ENCODE measurements at regions not wholly inside any gene's neighbourhood (a gene's known extent, or its start where the extent isn't known, plus 50 kb on each side); places are given as distances from the start of the nearest gene placed in this dataset.

- no peak overlapping the region for H3K4me3 ChIP-seq (ENCODE audit: low read length)
- H3K9ac ChIP-seq (ENCODE audit: low read length) = no peak overlapping the region
- H2AFZ ChIP-seq (ENCODE audit: low read depth, low read length) = no peak overlapping the region
- no peaks in the 10 kb centered on the region for H3K9me3 ChIP-seq (ENCODE audit: insufficient read depth, low read length)
- no peaks in the 10 kb centered on the region for H3K79me2 ChIP-seq (ENCODE audit: low read length)
- H3K27me3 ChIP-seq (ENCODE audit: low read depth, low read length) = no peaks in the 10 kb centered on the region
- no peaks in the 10 kb centered on the region for H3K36me3 ChIP-seq (replicated peaks; ENCODE audit: low read depth, low read length)
- no peak overlapping the region for H3K4me2 ChIP-seq (ENCODE audit: low read length)
- H4K20me1 ChIP-seq (ENCODE audit: insufficient read depth, low read length) = no peaks in the 10 kb centered on the region
- no peaks in the 10 kb centered on the region for H3K4me1 ChIP-seq (ENCODE audit: low read length)
- TF ChIP-seq CTCF (IDR thresholded peaks at IDR 0.05; ENCODE audit: low read depth, low read length) = no peak
- TF ChIP-seq EZH2phosphoT487 (IDR thresholded peaks at IDR 0.05; ENCODE audit: low read depth) = no peak
- no peak overlapping the region for H3K27ac ChIP-seq (ENCODE audit: low read length)
Observed at GRCh38 chr17:53016085-53016484, 806.6 kb upstream of the KIF2B start.

DNA sequence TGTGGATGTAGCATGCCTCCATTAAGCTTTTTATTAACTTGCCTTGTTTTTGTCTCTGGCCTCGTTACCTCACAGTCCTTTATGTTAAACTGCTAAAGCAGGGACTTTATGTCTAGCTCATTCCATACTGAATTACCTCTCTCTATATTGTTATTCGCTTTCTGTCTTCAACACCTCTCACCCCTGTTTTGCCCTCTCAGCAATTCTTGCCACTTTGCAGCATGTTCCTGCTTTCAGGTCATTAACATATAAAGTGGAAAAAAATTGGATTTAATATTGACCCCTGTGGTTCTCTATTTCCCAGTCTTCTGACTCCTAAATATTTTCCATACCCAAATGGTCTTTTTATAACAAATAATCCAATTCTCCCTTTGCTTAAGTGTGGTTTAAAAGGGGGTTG lies 810.4 kb upstream of the KIF2B start:
- no peaks in the 10 kb centered on the region for H3K4me1 ChIP-seq (ENCODE audit: low read length)

GRCh38 chr17:53006006-53006405 lies 816.7 kb upstream of the KIF2B start:
- Histone ChIP-seq H2AFZ (ENCODE audit: low read depth, low read length) (no peak overlapping the region), H3K4me1 (ENCODE audit: low read length) (no peaks in the 10 kb centered on the region), H3K4me2 (ENCODE audit: low read length) (no peak overlapping the region), H3K9ac (ENCODE audit: low read length) (no peak overlapping the region), H4K20me1 (ENCODE audit: insufficient read depth, low read length) (no peaks in the 10 kb centered on the region), H3K9me3 (ENCODE audit: insufficient read depth, low read length) (no peaks in the 10 kb centered on the region), H3K27ac (ENCODE audit: low read length) (no peak overlapping the region), H3K4me3 (ENCODE audit: low read length) (no peak overlapping the region), H3K27me3 (ENCODE audit: low read depth, low read length) (no peaks in the 10 kb centered on the region), H3K79me2 (ENCODE audit: low read length) (no peaks in the 10 kb centered on the region), H3K36me3 (replicated peaks; ENCODE audit: low read depth, low read length) (no peaks in the 10 kb centered on the region)
- TF ChIP-seq CTCF (IDR thresholded peaks at IDR 0.05; ENCODE audit: low read depth, low read length) = no peak
- no peak for TF ChIP-seq EZH2phosphoT487 (IDR thresholded peaks at IDR 0.05; ENCODE audit: low read depth)

More for the DNA sequence above, 810.4 kb upstream of the KIF2B start:
- H3K9ac ChIP-seq (ENCODE audit: low read length) = no peak overlapping the region
- H3K79me2 ChIP-seq (ENCODE audit: low read length) = no peaks in the 10 kb centered on the region
- no peak overlapping the region for H3K4me3 ChIP-seq (ENCODE audit: low read length)
- H3K27ac ChIP-seq (ENCODE audit: low read length) = no peak overlapping the region
- no peaks in the 10 kb centered on the region for H3K27me3 ChIP-seq (ENCODE audit: low read depth, low read length)
- H3K4me2 ChIP-seq (ENCODE audit: low read length) = no peak overlapping the region
- TF ChIP-seq EZH2phosphoT487 (IDR thresholded peaks at IDR 0.05; ENCODE audit: low read depth) (no peak), CTCF (IDR thresholded peaks at IDR 0.05; ENCODE audit: low read depth, low read length) (no peak)
- H2AFZ ChIP-seq (ENCODE audit: low read depth, low read length) = no peak overlapping the region
- no peaks in the 10 kb centered on the region for H3K9me3 ChIP-seq (ENCODE audit: insufficient read depth, low read length)
- no peaks in the 10 kb centered on the region for H4K20me1 ChIP-seq (ENCODE audit: insufficient read depth, low read length)
- H3K36me3 ChIP-seq (replicated peaks; ENCODE audit: low read depth, low read length) = no peaks in the 10 kb centered on the region

DNA sequence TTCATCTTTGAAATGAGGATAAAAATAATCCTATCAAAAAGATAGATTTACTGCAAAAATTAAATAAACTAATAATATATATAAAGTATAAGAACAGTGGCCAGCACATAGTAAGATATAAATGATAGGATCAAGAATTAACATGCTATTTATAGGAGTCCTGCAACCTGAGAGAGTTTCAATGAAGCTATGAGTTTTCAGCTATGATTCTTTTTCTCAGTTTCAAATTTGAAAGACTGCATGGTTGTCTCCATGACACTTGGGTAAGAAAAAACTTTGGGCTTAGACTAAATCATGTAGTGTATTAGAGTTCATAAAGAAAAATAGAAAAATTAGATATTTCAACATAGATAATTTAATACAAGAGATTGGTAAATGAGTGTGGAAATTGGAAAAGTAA lies 817.8 kb upstream of the KIF2B start:
- no peak overlapping the region for H3K27ac ChIP-seq (ENCODE audit: low read length)
- no peaks in the 10 kb centered on the region for H3K27me3 ChIP-seq (ENCODE audit: low read depth, low read length)
- H3K4me3 ChIP-seq (ENCODE audit: low read length) = no peak overlapping the region
- no peaks in the 10 kb centered on the region for H3K79me2 ChIP-seq (ENCODE audit: low read length)
- no peak overlapping the region for H3K9ac ChIP-seq (ENCODE audit: low read length)
- H3K36me3 ChIP-seq (replicated peaks; ENCODE audit: low read depth, low read length) = no peaks in the 10 kb centered on the region
- no peak overlapping the region for H3K4me2 ChIP-seq (ENCODE audit: low read length)
- H2AFZ ChIP-seq (ENCODE audit: low read depth, low read length) = no peak overlapping the region
- no peaks in the 10 kb centered on the region for H3K4me1 ChIP-seq (ENCODE audit: low read length)
- no peak for TF ChIP-seq EZH2phosphoT487 (IDR thresholded peaks at IDR 0.05; ENCODE audit: low read depth)
- no peak for TF ChIP-seq CTCF (IDR thresholded peaks at IDR 0.05; ENCODE audit: low read depth, low read length)
- no peaks in the 10 kb centered on the region for H4K20me1 ChIP-seq (ENCODE audit: insufficient read depth, low read length)
- H3K9me3 ChIP-seq (ENCODE audit: insufficient read depth, low read length) = no peaks in the 10 kb centered on the region
